ENCODE measurements at regions not wholly inside any gene's neighbourhood (a gene's known extent, or its start where the extent isn't known, plus 50 kb on each side); places are given as distances from the start of the nearest gene placed in this dataset.

GRCh38 chr11:80214413-80214812 is 773.6 kb upstream of the TENM4 start:
- Mint-ChIP-seq H3K36me3 (ENCODE audit: insufficient read depth) (no peaks in the 10 kb centered on the region), H3K27ac (no peak overlapping the region), H3K27me3 (no peaks in the 10 kb centered on the region), H3K4me3 (ENCODE audit: low read depth) (no peak overlapping the region), H3K4me1 (ENCODE audit: low read depth) (peaks cover 3% of the 10 kb centered on the region), H3K9me3 (ENCODE audit: low read depth) (peaks cover 5% of the 10 kb centered on the region)
- DNase-seq (ENCODE audit: low spot score, unreplicated experiment), result no peak
- TF ChIP-seq, protein P1, sequence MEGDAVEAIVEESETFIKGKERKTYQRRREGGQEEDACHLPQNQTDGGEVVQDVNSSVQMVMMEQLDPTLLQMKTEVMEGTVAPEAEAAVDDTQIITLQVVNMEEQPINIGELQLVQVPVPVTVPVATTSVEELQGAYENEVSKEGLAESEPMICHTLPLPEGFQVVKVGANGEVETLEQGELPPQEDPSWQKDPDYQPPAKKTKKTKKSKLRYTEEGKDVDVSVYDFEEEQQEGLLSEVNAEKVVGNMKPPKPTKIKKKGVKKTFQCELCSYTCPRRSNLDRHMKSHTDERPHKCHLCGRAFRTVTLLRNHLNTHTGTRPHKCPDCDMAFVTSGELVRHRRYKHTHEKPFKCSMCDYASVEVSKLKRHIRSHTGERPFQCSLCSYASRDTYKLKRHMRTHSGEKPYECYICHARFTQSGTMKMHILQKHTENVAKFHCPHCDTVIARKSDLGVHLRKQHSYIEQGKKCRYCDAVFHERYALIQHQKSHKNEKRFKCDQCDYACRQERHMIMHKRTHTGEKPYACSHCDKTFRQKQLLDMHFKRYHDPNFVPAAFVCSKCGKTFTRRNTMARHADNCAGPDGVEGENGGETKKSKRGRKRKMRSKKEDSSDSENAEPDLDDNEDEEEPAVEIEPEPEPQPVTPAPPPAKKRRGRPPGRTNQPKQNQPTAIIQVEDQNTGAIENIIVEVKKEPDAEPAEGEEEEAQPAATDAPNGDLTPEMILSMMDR (IDR thresholded peaks at IDR 0.05; ENCODE audit: unreplicated experiment), result no peak

DNA sequence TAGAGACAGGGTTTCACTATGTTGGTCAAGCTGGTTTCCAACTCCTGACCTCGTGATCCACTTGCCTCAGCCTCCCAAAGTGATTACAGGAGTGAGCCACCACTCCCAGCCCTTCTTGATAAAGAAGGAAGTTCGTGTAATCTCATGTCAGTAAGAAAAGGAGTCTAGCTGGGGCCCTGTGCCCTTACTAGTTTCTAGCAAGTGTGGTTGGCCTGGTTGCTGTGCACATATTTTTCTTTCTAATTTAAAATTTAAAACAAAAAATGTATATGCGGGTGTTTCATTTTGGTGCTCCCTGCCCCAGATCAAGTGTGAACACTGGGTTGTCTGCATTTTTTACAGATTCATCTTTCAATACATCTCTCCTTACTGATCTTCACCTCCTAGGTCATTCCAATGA is 770.8 kb upstream of the TENM4 start:
- TF ChIP-seq, protein P1 (IDR thresholded peaks at IDR 0.05; ENCODE audit: unreplicated experiment), result no peak
- Mint-ChIP-seq H3K9me3 (ENCODE audit: low read depth) (peaks cover 5% of the 10 kb centered on the region), H3K27me3 (no peaks in the 10 kb centered on the region), H3K4me1 (ENCODE audit: low read depth) (peaks cover 3% of the 10 kb centered on the region), H3K4me3 (ENCODE audit: low read depth) (no peak overlapping the region), H3K36me3 (ENCODE audit: insufficient read depth) (no peaks in the 10 kb centered on the region), H3K27ac (no peak overlapping the region)
- no peak for DNase-seq (ENCODE audit: low spot score, unreplicated experiment)

- TF ChIP-seq, protein P1 (IDR thresholded peaks at IDR 0.05; ENCODE audit: unreplicated experiment), result no peak
- H3K36me3 Mint-ChIP-seq (ENCODE audit: insufficient read depth), result no peaks in the 10 kb centered on the region
- H3K9me3 Mint-ChIP-seq (ENCODE audit: low read depth), result peaks cover 3% of the 10 kb centered on the region
- H3K4me3 Mint-ChIP-seq (ENCODE audit: low read depth), result no peak overlapping the region
- no peak for DNase-seq (ENCODE audit: low spot score, unreplicated experiment)
- no peaks in the 10 kb centered on the region for H3K27me3 Mint-ChIP-seq
- no peaks in the 10 kb centered on the region for H3K4me1 Mint-ChIP-seq (ENCODE audit: low read depth)
- no peak overlapping the region for H3K27ac Mint-ChIP-seq
These were observed 763.2 kb upstream of the TENM4 start for GRCh38 chr11:80204021-80204420.

GRCh38 chr11:80196932-80197554 is 756.2 kb upstream of the TENM4 start:
- H3K4me1 Mint-ChIP-seq (ENCODE audit: low read depth), result no peaks in the 10 kb centered on the region
- H3K27ac Mint-ChIP-seq, result no peak overlapping the region
- H3K36me3 Mint-ChIP-seq (ENCODE audit: insufficient read depth), result no peaks in the 10 kb centered on the region
- peaks cover 2% of the 10 kb centered on the region for H3K27me3 Mint-ChIP-seq
- no peaks in the 10 kb centered on the region for H3K9me3 Mint-ChIP-seq (ENCODE audit: low read depth)
- no peak for DNase-seq (ENCODE audit: low spot score, unreplicated experiment)
- TF ChIP-seq, protein P1 (IDR thresholded peaks at IDR 0.05; ENCODE audit: unreplicated experiment), result no peak
- H3K4me3 Mint-ChIP-seq (ENCODE audit: low read depth), result no peak overlapping the region

- Mint-ChIP-seq H3K27me3 (peaks cover 2% of the 10 kb centered on the region), H3K4me1 (ENCODE audit: low read depth) (no peaks in the 10 kb centered on the region), H3K27ac (no peak overlapping the region), H3K9me3 (ENCODE audit: low read depth) (no peaks in the 10 kb centered on the region), H3K36me3 (ENCODE audit: insufficient read depth) (no peaks in the 10 kb centered on the region), H3K4me3 (ENCODE audit: low read depth) (no peak overlapping the region)
- TF ChIP-seq, protein P1 (IDR thresholded peaks at IDR 0.05; ENCODE audit: unreplicated experiment), result no peak
- DNase-seq (ENCODE audit: low spot score, unreplicated experiment), result no peak
These were observed 755.2 kb upstream of the TENM4 start for GRCh38 chr11:80196041-80196440.

All from progenitor cell of endocrine pancreas (in vitro differentiated cells).